ENCODE measurements at regions not wholly inside any gene's neighbourhood (a gene's known extent, or its start where the extent isn't known, plus 50 kb on each side); places are given as distances from the start of the nearest gene placed in this dataset.

DNA sequence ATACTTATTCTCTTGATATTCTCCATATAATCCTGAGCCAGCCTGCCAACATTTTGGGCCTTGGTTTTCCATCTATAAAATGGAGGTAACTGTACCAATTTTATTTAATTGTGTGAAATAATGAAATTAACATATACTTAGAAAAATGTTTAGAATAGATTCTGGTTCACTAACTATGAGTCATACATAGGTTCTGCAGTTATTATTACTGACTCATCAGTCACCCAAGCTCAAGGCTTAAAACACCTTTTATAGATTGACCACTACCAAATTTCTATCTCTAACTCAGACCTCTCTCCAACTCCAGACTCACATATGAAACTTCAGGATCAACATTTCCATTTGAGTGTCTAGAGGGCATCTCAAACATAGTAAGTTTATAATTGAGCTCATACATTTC is 1277.2 kb upstream of the GJE1 start:
- in situ Hi-C loops (cut with MboI; ENCODE audit: low sequenced_read_pairs, unreplicated experiment) = no loop called here
- TF ChIP-seq, protein P1, sequence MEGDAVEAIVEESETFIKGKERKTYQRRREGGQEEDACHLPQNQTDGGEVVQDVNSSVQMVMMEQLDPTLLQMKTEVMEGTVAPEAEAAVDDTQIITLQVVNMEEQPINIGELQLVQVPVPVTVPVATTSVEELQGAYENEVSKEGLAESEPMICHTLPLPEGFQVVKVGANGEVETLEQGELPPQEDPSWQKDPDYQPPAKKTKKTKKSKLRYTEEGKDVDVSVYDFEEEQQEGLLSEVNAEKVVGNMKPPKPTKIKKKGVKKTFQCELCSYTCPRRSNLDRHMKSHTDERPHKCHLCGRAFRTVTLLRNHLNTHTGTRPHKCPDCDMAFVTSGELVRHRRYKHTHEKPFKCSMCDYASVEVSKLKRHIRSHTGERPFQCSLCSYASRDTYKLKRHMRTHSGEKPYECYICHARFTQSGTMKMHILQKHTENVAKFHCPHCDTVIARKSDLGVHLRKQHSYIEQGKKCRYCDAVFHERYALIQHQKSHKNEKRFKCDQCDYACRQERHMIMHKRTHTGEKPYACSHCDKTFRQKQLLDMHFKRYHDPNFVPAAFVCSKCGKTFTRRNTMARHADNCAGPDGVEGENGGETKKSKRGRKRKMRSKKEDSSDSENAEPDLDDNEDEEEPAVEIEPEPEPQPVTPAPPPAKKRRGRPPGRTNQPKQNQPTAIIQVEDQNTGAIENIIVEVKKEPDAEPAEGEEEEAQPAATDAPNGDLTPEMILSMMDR (IDR thresholded peaks at IDR 0.05; ENCODE audit: borderline replicate concordance, control extremely low read depth, extremely low read depth, insufficient read depth, missing control alignments) = no peak
- no peak for DNase-seq (ENCODE audit: low spot score)

DNA sequence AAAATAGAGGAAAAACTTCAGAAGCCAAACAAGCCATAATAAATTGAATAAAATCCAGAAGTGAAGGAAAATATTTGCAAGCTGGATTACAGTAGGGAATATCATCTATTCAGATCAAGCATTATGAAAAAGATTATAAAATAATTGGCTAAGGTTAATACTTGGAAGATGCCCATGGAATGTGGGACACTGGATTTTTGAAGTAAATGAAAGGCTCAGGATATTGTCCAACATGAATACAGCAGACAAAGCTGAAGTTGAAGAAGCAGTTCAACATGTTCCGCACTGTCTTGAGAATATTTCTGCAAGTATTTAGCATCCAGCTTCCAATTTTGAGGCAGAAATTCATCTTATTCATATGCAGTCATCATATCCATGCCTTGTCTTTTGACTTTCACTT is 1278.4 kb upstream of the GJE1 start:
- TF ChIP-seq, protein P1 (IDR thresholded peaks at IDR 0.05; ENCODE audit: borderline replicate concordance, control extremely low read depth, extremely low read depth, insufficient read depth, missing control alignments) = no peak
- in situ Hi-C loops (cut with MboI; ENCODE audit: low sequenced_read_pairs, unreplicated experiment) = no loop called here
- DNase-seq (ENCODE audit: low spot score) = no peak

DNA sequence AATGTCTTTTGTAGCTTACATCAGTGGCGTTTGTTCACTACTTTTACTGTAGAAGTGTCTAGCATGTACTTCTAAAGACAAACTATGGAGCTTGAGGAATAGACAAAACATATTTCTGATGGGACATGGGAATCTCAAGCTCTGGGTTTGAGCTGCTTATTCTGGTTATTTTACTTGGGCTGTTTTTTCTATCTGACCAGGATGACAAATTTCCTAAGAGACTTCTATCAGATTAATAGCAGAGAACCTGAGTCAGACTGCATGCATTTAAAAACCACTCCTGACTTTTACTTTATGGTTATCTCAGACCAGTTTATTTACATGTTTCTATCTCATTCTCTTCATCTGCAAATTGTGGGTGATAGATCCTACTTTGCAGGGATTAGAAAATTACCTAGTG is 1282.3 kb upstream of the GJE1 start:
- TF ChIP-seq, protein P1 (IDR thresholded peaks at IDR 0.05; ENCODE audit: borderline replicate concordance, control extremely low read depth, extremely low read depth, insufficient read depth, missing control alignments) = no peak
- DNase-seq (ENCODE audit: low spot score) = no peak
- in situ Hi-C loops (cut with MboI; ENCODE audit: low sequenced_read_pairs, unreplicated experiment) = no loop called here

DNA sequence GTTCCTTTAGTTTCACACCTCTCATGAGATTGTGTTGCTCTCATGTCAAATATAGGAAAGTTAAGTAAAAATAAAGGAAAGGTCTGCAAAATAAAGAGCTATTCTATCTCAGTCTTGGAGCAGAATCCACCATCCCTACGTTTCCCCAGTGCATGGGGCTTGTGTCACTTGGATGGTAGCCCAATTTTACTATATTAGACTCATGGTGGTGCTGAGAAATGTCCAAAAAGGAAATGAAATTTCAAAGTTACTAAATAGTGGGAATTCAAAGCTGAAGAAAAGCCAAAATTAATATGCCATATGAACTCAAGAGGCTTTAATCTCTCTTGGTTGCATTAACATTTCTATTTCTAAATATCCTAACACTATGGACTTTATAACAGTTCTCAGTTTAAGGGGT is 1283.3 kb upstream of the GJE1 start:
- in situ Hi-C loops (cut with MboI; ENCODE audit: low sequenced_read_pairs, unreplicated experiment) = no loop called here
- TF ChIP-seq, protein P1 (IDR thresholded peaks at IDR 0.05; ENCODE audit: borderline replicate concordance, control extremely low read depth, extremely low read depth, insufficient read depth, missing control alignments) = no peak
- no peak for DNase-seq (ENCODE audit: low spot score)

DNA sequence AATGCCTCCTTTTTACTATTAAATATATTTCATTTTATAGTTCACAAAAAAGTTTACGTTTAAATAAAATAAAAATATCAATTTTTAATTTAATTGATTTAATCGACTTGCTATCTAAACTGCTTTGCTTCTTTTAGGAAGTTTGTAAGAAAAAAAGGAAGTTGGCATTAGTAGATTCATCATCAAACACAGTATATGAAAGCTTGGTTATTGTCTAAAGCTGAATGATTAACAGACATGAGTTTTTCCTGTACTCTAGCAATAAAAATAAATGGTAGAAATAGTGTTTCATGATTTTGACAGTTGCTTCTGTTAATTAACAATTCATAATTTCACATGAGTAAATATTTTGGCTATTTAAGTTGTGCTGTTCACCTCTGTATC is 1285.5 kb upstream of the GJE1 start:
- in situ Hi-C loops (cut with MboI; ENCODE audit: low sequenced_read_pairs, unreplicated experiment) = no loop called here
- TF ChIP-seq, protein P1 (IDR thresholded peaks at IDR 0.05; ENCODE audit: borderline replicate concordance, control extremely low read depth, extremely low read depth, insufficient read depth, missing control alignments) = no peak
- DNase-seq (ENCODE audit: low spot score) = no peak

DNA sequence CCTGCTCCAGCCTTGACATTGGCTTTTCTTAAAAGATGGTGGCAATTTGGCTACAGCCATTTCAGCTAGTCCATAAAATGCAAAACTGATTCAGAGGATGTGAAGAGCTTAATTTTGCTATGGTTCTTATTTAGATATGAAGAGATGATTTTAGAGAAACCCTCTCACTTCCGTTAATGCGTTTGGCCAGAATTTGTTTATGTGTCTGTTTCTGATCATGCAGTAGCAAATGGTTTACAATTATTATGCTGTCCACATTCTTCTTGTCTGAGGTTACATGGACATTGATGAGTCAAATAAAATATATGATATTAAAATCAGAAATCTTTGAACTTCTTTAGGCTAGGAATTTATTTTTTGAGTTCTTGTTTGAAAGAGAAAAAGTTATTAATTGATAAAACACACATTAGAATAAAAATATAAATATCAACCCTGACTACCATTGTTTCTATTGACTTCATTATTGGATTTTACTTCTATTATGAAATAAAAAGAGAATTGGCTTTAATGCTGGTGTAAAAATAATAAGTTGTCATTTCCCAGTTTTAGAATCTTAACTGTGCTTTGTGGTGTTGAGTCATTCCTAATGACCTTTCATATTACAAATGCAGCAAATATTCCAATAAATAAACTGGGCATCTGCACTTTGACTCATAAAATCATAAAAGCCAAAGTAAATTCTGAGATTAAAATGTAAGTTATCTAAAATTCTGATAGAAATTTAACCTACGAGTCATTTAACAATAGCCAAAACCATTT is 1286.0 kb upstream of the GJE1 start:
- no peak for DNase-seq (ENCODE audit: low spot score)
- TF ChIP-seq, protein P1 (IDR thresholded peaks at IDR 0.05; ENCODE audit: borderline replicate concordance, control extremely low read depth, extremely low read depth, insufficient read depth, missing control alignments) = no peak
- in situ Hi-C loops (cut with MboI; ENCODE audit: low sequenced_read_pairs, unreplicated experiment) = no loop called here
